HG03196 (cell line): ENCODE measurements at regions not wholly inside any gene's neighbourhood (a gene's known extent, or its start where the extent isn't known, plus 50 kb on each side); places are given as distances from the start of the nearest gene placed in this dataset.

ENCODE experiments used
- ATAC-seq: cut with Tn5 transposase; IDR thresholded peaks from one replicate; pipeline ENCODE4 v1.9.1; 2021; ENCODE audit not compliant: unreplicated experiment

DNA sequence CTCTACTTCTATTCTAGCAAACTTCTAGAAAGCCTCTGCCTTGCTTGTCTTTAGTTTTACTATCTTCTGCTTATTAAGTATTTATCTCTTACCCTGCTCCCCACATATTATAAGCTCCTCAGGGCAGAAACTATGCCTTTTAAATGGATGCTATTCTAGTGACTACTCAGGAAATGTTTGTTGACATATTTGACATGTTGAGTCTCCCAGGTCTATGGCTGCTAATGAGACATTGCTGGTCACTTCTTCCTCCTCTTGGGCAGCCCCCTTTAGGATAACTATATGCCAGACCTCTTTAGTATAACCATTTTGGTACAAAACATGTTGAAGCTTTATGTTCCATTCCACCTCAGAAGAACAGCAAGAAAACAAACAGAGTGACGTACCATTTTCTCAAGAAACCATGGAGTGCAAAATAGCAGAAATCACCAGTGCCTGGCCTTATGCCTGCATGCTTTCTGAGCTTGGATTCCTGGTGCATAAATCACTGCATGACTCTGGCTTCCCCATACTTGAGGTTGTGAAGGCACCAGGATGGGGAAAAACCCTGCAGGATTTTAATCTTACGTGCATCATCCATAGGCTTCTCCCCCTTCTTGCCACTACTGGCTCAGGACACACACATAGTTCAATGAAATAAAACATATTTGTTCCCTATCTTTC is 202.6 kb downstream of the TMX1 start:
- no peak for ATAC-seq

DNA sequence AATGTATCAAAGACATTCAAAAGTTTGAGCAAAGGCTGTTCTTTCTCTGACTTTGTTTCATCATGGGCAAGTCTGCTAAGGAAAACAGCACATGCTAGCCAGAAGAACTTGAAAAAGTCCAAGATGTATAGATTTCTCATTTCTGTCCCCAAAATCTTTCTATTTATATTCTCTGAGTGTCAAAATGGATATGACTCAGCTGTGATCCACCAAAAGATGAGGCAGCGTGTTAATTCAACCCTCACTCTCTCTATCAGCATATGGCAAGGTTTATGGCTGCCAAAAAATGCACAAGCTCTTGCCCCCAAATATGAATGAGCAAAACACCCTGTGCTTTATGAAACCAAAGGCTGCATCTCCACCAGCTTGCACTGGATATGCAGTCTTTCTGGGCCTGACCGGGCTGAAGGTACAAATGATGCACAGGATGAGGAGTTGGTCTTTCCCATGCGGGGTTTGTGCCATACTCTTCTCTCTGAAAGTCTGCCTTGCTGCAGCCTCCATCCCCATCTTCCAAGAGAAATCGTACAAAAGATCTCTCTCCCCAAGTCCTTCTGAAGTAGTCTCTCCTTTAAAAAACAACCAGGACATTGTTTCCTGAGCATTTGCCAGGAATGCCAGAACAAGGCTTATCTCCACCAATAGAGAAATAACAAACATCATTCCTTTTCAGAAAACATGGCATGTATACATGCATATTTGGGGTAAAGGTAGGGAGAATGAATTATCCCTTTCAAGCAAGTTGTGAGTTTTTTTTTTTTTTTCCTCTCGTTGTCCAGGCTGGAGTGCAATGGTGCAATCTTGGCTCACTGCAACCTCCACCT is 203.4 kb downstream of the TMX1 start:
- ATAC-seq, result no peak

DNA sequence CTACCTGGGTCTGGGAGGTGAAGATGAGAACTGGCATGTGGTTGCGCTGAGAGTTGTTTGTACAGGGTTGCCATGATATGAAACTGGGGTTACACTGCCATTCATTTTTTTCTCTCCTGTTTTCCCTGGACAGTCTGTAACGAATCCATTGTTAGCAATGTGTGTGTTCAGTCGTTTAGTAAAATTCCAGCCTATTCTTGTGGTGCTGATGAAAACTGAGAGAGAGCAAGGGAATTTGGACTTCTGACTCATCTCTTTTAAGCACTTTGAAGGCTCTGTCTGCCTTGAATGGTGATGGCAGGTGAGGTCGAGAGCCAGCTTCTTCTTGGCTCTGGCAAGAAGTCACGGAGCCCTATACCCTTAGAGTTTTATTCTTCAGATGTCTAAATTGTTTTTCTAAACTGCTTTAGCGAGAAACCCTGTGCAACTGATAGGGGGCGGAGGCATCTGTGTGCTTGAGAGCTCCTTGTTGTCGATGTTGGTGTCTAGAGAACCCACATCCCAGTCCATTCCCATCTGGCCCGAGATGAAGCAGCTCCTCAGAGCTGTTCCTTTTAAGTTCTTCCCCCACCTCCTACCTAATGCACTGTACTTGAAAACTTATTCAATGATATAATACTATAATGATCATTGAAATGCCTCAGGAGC is 204.4 kb downstream of the TMX1 start:
- ATAC-seq, result no peak

GRCh38 chr14:51445001-51445390 is 204.9 kb downstream of the TMX1 start:
- no peak for ATAC-seq

GRCh38 chr14:51446771-51447170 is 204.9 kb upstream of the FRMD6 start:
- no peak for ATAC-seq

DNA sequence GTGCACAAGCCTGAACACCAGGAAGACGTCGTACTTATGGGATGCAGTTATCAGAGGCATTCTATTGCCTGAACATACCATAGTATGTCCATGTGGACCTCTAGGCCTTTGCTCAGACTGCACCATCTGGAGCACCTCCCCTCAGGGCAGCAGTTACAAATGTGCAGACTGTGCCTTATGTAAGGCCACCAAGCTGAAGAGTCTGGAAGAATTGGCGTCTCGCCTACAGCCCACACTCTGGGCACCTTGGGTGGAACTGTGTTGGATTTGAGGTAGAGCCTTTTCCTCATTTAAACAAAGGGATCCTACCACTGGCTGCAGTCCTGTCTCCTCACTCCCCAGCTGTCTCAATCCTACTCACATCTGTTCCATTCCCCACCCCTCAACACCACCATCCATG is 204.3 kb upstream of the FRMD6 start:
- ATAC-seq, result no peak

DNA sequence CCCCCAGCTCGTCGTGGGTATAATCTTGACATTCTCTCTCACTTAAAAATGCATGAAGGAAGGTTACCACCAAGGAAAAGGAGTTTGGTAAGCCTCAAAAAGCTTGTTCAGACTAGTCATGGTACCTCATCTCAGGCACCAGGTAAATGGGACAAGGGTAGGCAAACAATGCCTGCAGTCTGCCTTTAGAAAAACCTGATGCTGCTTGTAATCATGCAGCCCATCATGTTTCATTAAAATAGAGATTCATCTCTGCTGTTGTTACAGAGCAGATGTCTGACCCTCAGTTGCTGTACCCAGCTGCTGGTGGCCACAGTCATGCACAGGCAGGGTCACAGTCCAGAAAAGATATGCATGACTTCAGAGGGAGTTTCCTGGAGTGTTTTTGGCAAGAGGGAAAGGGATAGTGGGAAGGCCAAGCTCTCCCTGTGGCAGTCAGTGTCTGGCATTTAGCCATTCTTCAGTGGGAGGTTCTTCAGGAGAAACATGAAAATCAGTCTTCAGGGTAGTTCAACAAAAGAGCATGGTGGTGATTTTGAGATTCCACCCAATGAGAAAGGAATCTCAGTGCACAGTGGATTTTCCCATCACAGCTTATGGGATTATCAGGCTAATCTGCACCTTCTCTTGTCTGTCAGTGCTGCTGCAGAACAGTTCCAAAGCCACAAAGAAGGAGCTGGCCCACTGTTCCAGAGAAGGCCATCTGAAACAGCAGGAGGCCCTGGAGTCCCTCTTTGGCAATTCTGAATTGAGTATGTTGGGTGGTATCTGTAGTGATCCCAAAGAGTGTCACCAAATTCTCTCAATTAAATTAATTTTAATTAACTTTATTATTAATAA is 202.7 kb upstream of the FRMD6 start:
- no peak for ATAC-seq

- ATAC-seq, result no peak
Observed at GRCh38 chr14:51449681-51450080, 202.0 kb upstream of the FRMD6 start.

- no peak for ATAC-seq
Observed at GRCh38 chr14:51451561-51451960, 200.1 kb upstream of the FRMD6 start.

GRCh38 chr14:51453869-51454268 is 197.8 kb upstream of the FRMD6 start:
- no peak for ATAC-seq

- no peak for ATAC-seq
Observed at GRCh38 chr14:51454351-51454750, 197.4 kb upstream of the FRMD6 start.

DNA sequence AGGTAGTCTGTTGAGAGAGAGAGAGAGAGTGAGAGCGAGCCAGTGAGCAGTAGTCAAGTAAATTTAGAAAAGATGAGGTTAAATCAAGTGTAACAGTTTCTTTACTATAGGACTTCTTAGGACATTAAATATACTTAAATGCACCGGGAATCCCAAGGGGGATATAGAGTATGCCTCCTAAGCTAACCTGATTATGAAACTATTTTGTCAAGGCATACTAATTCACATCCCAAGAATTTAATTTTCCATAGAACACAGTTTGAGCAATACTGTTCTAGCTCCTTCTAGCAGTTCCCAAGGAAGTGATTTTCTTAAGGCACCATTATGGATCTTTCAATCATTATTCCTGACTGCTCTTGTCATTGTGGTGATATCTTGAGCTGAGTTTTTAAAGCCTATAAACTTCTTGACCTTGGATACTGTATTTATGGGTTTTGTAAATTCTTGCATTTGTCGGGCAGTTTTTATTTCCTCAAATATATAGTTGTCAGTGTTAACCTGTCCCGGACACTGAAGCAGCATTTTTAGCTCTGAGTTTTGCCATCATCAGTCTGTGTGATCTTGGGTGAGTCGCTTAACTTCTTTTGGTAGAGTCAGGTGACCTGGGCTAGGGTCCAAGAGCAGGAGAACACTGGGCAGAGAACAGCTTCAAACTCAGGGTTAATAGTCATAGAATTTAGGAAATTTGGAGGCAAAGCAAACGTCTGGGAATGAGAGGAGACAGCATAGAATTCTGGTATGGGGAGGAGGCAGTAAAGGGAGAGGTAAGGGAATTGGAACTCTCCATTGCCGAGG is 196.5 kb upstream of the FRMD6 start:
- no peak for ATAC-seq

- no peak for ATAC-seq
Observed at GRCh38 chr14:51457843-51458562, 193.7 kb upstream of the FRMD6 start.

- ATAC-seq, result no peak
Observed at GRCh38 chr14:51458563-51458955, 193.2 kb upstream of the FRMD6 start.

GRCh38 chr14:51460011-51460410 is 191.7 kb upstream of the FRMD6 start:
- ATAC-seq, result no peak

GRCh38 chr14:51462182-51462581 is 189.5 kb upstream of the FRMD6 start:
- ATAC-seq, result no peak

DNA sequence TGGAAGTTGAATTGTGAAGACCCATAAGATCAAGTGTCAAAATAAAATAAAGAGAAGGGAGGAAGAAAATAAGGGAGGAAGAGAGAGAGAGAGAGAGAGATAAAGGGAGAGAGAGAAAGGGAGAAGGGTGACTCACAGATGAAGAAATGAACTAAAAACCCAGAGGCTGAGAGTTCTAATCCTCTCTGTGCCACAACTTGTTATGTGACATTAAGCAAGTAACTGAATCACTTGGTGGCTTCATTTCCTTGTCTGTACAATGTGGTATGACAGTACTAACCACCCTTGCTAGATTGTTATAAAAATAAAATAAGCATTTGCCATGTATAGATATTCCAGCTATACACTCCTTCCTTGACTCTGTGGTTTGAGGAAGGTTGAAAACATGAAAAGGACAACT is 189.0 kb upstream of the FRMD6 start:
- no peak for ATAC-seq

DNA sequence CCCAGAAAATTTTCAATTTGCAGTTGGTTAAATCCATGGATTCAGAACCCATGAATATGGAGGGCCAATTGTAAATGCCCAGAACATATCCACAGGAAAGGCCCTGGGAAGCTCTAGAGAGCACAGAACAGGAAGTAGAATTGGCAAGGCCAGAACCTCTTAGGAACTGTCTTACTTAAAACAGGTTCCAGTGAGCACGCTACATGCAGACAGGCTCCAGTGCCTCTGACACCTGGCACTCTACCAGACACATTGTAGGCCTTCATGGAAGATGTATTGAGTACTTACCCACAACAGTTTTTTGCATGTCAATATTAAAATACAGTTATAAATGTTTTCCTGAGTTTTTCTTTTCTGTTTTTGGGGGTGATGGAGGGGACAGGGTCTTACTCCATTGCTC is 188.2 kb upstream of the FRMD6 start:
- ATAC-seq, result no peak

DNA sequence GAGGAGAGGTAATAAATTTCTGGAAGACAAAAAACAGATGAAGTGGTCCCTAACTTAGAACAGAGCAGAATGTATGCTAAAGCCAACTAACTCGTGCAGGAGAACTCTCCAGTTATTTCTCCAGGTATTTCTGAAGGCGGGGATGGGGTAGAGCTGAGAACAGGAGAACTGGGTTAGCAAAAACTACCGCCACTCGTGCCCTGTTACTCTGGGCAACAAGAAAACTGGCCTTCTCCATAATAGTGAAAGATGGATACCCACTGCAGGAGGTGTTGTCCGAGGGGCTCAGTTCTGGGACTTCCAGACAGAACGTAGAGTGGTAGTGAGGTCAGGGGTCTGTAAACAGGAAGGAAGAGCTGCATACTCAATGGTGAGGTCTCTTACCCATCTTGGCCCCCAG is 187.3 kb upstream of the FRMD6 start:
- ATAC-seq, result no peak

- ATAC-seq, result no peak
Observed at GRCh38 chr14:51465486-51465885, 186.2 kb upstream of the FRMD6 start.
